ENCODE measurements at regions not wholly inside any gene's neighbourhood (a gene's known extent, or its start where the extent isn't known, plus 50 kb on each side); places are given as distances from the start of the nearest gene placed in this dataset.

- DNase-seq, result no peak
- TF ChIP-seq CTCF (IDR thresholded peaks at IDR 0.05; ENCODE audit: low read depth, low read length, missing control alignments), result no peak
- in situ Hi-C loops (cut with HindIII; ENCODE audit: low pct_ligation_motif_present, low sequenced_read_pairs), result no loop called here
- Histone ChIP-seq H3K27ac (no peak overlapping the region), H3K27me3 (replicated peaks) (no peaks in the 10 kb centered on the region), H3K4me3 (ENCODE audit: low read depth, low read length) (no peak overlapping the region), H3K36me3 (replicated peaks) (no peaks in the 10 kb centered on the region)
Observed at GRCh38 chr18:47461977-47462376, 210.5 kb upstream of the SKOR2 start.

- TF ChIP-seq CTCF (IDR thresholded peaks at IDR 0.05; ENCODE audit: low read depth, low read length, missing control alignments), result no peak
- no peaks in the 10 kb centered on the region for H3K36me3 ChIP-seq (replicated peaks)
- no peak overlapping the region for H3K27ac ChIP-seq
- H3K4me3 ChIP-seq (ENCODE audit: low read depth, low read length), result no peak overlapping the region
- H3K27me3 ChIP-seq (replicated peaks), result no peaks in the 10 kb centered on the region
- in situ Hi-C loops (cut with HindIII; ENCODE audit: low pct_ligation_motif_present, low sequenced_read_pairs), result no loop called here
- DNase-seq, result no peak
Observed at GRCh38 chr18:47461406-47461948, 210.0 kb upstream of the SKOR2 start.

- no peak for TF ChIP-seq CTCF (IDR thresholded peaks at IDR 0.05; ENCODE audit: low read depth, low read length, missing control alignments)
- H3K4me3 ChIP-seq (ENCODE audit: low read depth, low read length), result no peak overlapping the region
- no peaks in the 10 kb centered on the region for H3K27me3 ChIP-seq (replicated peaks)
- H3K27ac ChIP-seq, result no peak overlapping the region
- no peaks in the 10 kb centered on the region for H3K36me3 ChIP-seq (replicated peaks)
- in situ Hi-C loops (cut with HindIII; ENCODE audit: low pct_ligation_motif_present, low sequenced_read_pairs), result no loop called here
- no peak for DNase-seq
Observed at GRCh38 chr18:47458483-47458882, 207.0 kb upstream of the SKOR2 start.

- no peak overlapping the region for H3K4me3 ChIP-seq (ENCODE audit: low read depth, low read length)
- no peaks in the 10 kb centered on the region for H3K36me3 ChIP-seq (replicated peaks)
- H3K27me3 ChIP-seq (replicated peaks), result no peaks in the 10 kb centered on the region
- in situ Hi-C loops (cut with HindIII; ENCODE audit: low pct_ligation_motif_present, low sequenced_read_pairs), result no loop called here
- TF ChIP-seq CTCF (IDR thresholded peaks at IDR 0.05; ENCODE audit: low read depth, low read length, missing control alignments), result no peak
- no peak for DNase-seq
- no peak overlapping the region for H3K27ac ChIP-seq
Observed at GRCh38 chr18:47457614-47458013, 206.2 kb upstream of the SKOR2 start.

- Histone ChIP-seq H3K4me3 (ENCODE audit: low read depth, low read length) (no peak overlapping the region), H3K27ac (no peak overlapping the region), H3K36me3 (replicated peaks) (no peaks in the 10 kb centered on the region), H3K27me3 (replicated peaks) (no peaks in the 10 kb centered on the region)
- no peak for TF ChIP-seq CTCF (IDR thresholded peaks at IDR 0.05; ENCODE audit: low read depth, low read length, missing control alignments)
- no peak for DNase-seq
- in situ Hi-C loops (cut with HindIII; ENCODE audit: low pct_ligation_motif_present, low sequenced_read_pairs), result no loop called here
Observed at GRCh38 chr18:47453038-47453437, 201.6 kb upstream of the SKOR2 start.

- in situ Hi-C loops (cut with HindIII; ENCODE audit: low pct_ligation_motif_present, low sequenced_read_pairs), result no loop called here
- no peak for DNase-seq
- Histone ChIP-seq H3K4me3 (ENCODE audit: low read depth, low read length) (no peak overlapping the region), H3K27me3 (replicated peaks) (no peaks in the 10 kb centered on the region), H3K36me3 (replicated peaks) (no peaks in the 10 kb centered on the region), H3K27ac (no peak overlapping the region)
- no peak for TF ChIP-seq CTCF (IDR thresholded peaks at IDR 0.05; ENCODE audit: low read depth, low read length, missing control alignments)
Observed at GRCh38 chr18:47448956-47449355, 197.5 kb upstream of the SKOR2 start.
